Upper lobe of left lung (tissue), 6 donors: ENCODE measurements at regions not wholly inside any gene's neighbourhood (a gene's known extent, or its start where the extent isn't known, plus 50 kb on each side); places are given as distances from the start of the nearest gene placed in this dataset.

Experiments used
- ATAC-seq, 2 donors: fragments of 200-7000 bp; cut with Tn5 transposase; one replicate each; pipeline ENCODE4 v1.9.1; 2022; ENCODE audit warnings: mild to moderate bottlenecking in 2 of 2, moderate library complexity in 2 of 2; ENCODE audit not compliant: low FRiP score in 2 of 2
- DNase-seq, 2 donors: peaks; one replicate each; pipeline ENCODE4 v3.0.0-alpha.2; 2019 to 2020
- H3K27ac ChIP-seq, 4 donors: fragments of 200-600 bp; sonication (generic); one replicate each; pipeline ENCODE4 v1.5.1; 2016 to 2019
- H3K27me3 ChIP-seq, 4 donors: fragments of 200-600 bp; sonication (generic); one replicate each; pipeline ENCODE4 v1.5.1; 2017 to 2019
- H3K36me3 ChIP-seq, 4 donors: fragments of 200-600 bp; sonication (generic); one replicate each; pipeline ENCODE4 v1.5.1; 2016 to 2019
- H3K4me1 ChIP-seq, 4 donors: fragments of 200-600 bp; sonication (generic); one replicate each; pipeline ENCODE4 v1.5.1; 2018 to 2019
- H3K4me3 ChIP-seq, 4 donors: fragments of 200-600 bp; sonication (generic); one replicate each; pipeline ENCODE4 v1.5.1; 2017 to 2019; ENCODE audit warnings: mild to moderate bottlenecking in 2 of 4, moderate library complexity in 1 of 4
- H3K9me3 ChIP-seq, 4 donors: fragments of 200-600 bp; sonication (generic); one replicate each; pipeline ENCODE4 v1.5.1; 2018 to 2019
- EP300 ChIP-seq, 4 donors: sonication (generic); formaldehyde crosslinking; IDR thresholded peaks; one replicate each; pipeline ENCODE4 v1.5.1; 2017; ENCODE audit warnings: antibody characterized with exemption in 4 of 4, control low read depth in 2 of 4
- POLR2A ChIP-seq, 4 donors: fragments of 450-650 bp; IDR thresholded peaks; one replicate each; pipeline ENCODE4 v1.5.1; 2016 to 2017; ENCODE audit warnings: antibody characterized with exemption in 4 of 4, mild to moderate bottlenecking in 2 of 4
- POLR2AphosphoS5 ChIP-seq, 2 donors: sonication (generic); formaldehyde crosslinking; IDR thresholded peaks; one replicate each; pipeline ENCODE4 v1.5.1; 2017; ENCODE audit warnings: antibody characterized with exemption in 2 of 2
- WGBS, 2 donors: methylation state at CpG; one replicate each; pipeline ENCODE4 v1.1.5; 2017 to 2018; 5-methylcytosine and 5-hydroxymethylcytosine counted together
- TF ChIP-seq, protein P1 (sequence below), 6 experiments: fragments of 450-650 bp in 4 of 6; fragments of 200-600 bp in 2 of 6; sonication (generic) in 2 of 6; IDR thresholded peaks; one replicate each; pipeline ENCODE4 v1.5.1; 2016 to 2019; ENCODE audit warnings: antibody characterized with exemption in 6 of 6
- donor health status: DM: no; HTN: no; CAD: no; lungs with moderate emphysema.
- donor health status: DM: no; HTN: yes; CAD: no; lungs with severe emphysema.

DNA sequence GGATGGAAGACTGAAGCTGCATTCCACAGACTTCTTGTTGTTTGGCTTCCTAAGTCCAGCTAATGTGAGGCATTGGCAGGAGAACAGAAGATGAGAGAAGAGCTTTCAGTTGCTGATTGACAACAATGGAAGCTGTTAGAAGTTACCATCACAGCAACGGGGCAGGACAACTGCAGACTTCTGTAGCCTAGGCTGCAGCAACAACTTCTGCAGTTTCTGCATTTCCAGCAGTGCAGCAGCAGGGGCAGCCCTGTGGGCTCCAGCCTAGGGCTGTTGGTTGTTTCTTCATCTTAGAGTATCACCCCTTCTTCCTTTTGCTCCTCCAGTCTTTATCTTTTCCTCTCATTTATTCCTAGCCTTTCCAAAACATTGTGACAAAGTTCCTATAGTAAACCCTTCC, 528.8 kb upstream of the PTGER4 start:
- H3K4me1 ChIP-seq: no peaks in the 10 kb centered on the region
- ATAC-seq (no peak), DNase-seq (no peak)
- H3K9me3 ChIP-seq: no peaks in the 10 kb centered on the region
- TF ChIP-seq POLR2A (IDR thresholded peaks at IDR 0.05): no peak
- TF ChIP-seq EP300 (IDR thresholded peaks at IDR 0.05): no peak
- no peak for TF ChIP-seq POLR2AphosphoS5 (IDR thresholded peaks at IDR 0.05)
- TF ChIP-seq, protein P1, sequence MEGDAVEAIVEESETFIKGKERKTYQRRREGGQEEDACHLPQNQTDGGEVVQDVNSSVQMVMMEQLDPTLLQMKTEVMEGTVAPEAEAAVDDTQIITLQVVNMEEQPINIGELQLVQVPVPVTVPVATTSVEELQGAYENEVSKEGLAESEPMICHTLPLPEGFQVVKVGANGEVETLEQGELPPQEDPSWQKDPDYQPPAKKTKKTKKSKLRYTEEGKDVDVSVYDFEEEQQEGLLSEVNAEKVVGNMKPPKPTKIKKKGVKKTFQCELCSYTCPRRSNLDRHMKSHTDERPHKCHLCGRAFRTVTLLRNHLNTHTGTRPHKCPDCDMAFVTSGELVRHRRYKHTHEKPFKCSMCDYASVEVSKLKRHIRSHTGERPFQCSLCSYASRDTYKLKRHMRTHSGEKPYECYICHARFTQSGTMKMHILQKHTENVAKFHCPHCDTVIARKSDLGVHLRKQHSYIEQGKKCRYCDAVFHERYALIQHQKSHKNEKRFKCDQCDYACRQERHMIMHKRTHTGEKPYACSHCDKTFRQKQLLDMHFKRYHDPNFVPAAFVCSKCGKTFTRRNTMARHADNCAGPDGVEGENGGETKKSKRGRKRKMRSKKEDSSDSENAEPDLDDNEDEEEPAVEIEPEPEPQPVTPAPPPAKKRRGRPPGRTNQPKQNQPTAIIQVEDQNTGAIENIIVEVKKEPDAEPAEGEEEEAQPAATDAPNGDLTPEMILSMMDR (IDR thresholded peaks at IDR 0.05): no peak
- WGBS, 2 donors: 13 to 56% methylated on average over 1 of the region's 1 CpG
- no peaks in the 10 kb centered on the region for H3K36me3 ChIP-seq
- no peaks in the 10 kb centered on the region for H3K27me3 ChIP-seq
- no peak overlapping the region for H3K27ac ChIP-seq
- no peak overlapping the region for H3K4me3 ChIP-seq

DNA sequence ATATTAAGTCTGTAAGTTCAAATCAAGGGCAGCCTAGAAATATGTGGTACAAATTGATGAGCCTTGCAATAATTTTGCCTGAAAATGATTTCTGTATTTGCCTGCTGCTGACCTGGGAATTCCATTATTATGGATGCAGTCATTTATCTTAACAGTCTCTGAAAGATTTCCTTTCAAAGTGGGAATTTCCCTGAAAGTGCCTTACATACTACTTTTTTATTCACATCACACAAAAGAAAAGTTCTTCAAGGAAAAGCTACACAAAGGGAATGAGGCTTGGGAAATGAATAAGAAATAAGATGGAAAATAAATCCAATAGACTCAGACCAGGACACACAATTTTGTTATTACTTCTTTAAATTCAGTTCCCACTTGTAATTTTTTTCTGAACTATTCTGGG, 537.8 kb upstream of the PTGER4 start:
- Histone ChIP-seq H3K27ac (no peak overlapping the region), H3K9me3 (no peaks in the 10 kb centered on the region), H3K4me1 (no peaks in the 10 kb centered on the region), H3K27me3 (no peaks in the 10 kb centered on the region), H3K36me3 (no peaks in the 10 kb centered on the region), H3K4me3 (no peak overlapping the region)
- ATAC-seq (no peak), DNase-seq (no peak)
- TF ChIP-seq POLR2A (IDR thresholded peaks at IDR 0.05): no peak
- no peak for TF ChIP-seq POLR2AphosphoS5 (IDR thresholded peaks at IDR 0.05)

DNA sequence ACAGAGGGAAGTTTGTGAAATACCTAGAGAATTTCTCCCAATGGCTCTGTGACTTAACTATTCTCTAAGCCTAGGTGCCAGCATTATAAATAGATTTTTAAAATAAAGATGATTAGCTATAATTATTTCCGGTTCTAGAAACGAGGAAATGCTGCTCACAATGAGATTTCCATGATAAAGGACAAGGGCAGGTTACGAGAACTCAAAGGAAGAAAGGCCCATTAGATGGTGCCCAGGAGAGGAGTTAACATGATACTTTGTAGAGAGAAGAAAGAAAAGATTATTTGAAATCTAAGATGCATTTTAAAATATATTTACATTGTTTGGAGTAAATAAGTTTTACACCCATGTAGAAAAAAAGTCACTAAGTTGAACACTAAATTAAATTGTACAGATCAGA, 538.3 kb upstream of the PTGER4 start:
- no peaks in the 10 kb centered on the region for H3K27me3 ChIP-seq
- no peak for TF ChIP-seq EP300 (IDR thresholded peaks at IDR 0.05)
- no peak for TF ChIP-seq POLR2A (IDR thresholded peaks at IDR 0.05)
- TF ChIP-seq, protein P1 (IDR thresholded peaks at IDR 0.05): no peak
- no peak for TF ChIP-seq POLR2AphosphoS5 (IDR thresholded peaks at IDR 0.05)
- no peak overlapping the region for H3K27ac ChIP-seq
- H3K4me1 ChIP-seq: no peaks in the 10 kb centered on the region
- DNase-seq (no peak), ATAC-seq (no peak)
- 47 to 65% methylated on average over 3 of the region's 3 CpGs for WGBS, 2 donors
- no peaks in the 10 kb centered on the region for H3K9me3 ChIP-seq
- H3K4me3 ChIP-seq: no peak overlapping the region
- H3K36me3 ChIP-seq: no peaks in the 10 kb centered on the region

DNA sequence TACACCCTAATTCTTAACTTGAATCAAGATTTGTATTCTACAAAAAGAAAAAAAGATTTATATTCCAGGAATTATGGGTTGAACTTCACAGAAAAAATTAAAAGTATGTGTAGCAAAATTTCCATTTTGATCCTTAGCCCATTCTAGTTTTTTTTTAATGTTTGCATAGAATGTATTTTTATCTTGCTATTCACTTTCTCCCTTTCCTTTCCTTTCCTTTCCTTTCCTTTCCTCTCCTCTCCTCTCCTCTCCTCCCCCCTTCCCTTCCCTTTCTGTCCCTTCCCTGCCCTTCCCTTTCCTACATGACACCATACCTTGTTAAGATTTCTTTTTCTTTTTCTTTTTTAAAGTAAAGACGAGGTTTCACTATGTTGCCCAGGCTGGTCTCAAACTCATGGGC, 542.5 kb upstream of the PTGER4 start:
- DNase-seq (no peak), ATAC-seq (no peak)
- no peak overlapping the region for H3K27ac ChIP-seq
- H3K27me3 ChIP-seq: no peaks in the 10 kb centered on the region
- WGBS, 2 donors: 84 to 85% methylated on average over 1 of the region's 1 CpG
- H3K4me1 ChIP-seq: no peaks in the 10 kb centered on the region
- no peak overlapping the region for H3K4me3 ChIP-seq
- no peak for TF ChIP-seq POLR2AphosphoS5 (IDR thresholded peaks at IDR 0.05)
- no peak for TF ChIP-seq EP300 (IDR thresholded peaks at IDR 0.05)
- TF ChIP-seq, protein P1 (IDR thresholded peaks at IDR 0.05): no peak
- TF ChIP-seq POLR2A (IDR thresholded peaks at IDR 0.05): no peak
- H3K36me3 ChIP-seq: no peaks in the 10 kb centered on the region
- no peaks in the 10 kb centered on the region for H3K9me3 ChIP-seq

DNA sequence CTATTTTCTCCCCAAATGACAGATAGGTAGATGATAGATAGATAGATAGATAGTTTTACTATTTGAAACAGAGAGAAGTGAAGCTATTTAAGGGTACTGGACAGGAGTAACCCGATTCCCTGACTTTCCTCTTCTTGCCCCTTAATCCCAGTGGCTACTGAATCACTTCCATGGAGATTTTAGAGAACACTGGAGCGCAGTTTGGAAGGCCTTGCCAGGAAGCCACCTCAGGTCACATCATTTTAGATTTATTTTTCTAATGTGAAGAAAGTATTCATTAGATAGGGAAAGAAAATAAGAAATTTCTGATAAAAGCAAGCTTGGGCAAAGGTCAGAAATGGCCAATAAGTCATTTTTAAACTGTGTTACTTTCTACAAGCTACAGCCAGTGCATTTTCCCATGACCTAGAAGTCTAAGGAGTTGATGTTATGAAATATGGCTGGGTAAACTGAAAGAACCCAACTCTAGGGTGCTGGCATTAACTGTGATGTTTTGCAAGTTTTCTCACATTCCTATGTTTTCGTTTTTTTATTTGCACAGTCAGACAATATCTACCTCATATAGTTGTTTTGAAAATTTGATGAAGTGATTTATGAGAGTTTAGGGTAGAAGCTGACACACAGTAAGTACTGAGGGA, 544.7 kb upstream of the PTGER4 start:
- 79 to 84% methylated on average over 3 of the region's 3 CpGs for WGBS, 2 donors
- TF ChIP-seq POLR2AphosphoS5 (IDR thresholded peaks at IDR 0.05) (no peak), EP300 (IDR thresholded peaks at IDR 0.05) (no peak), POLR2A (IDR thresholded peaks at IDR 0.05) (no peak)
- TF ChIP-seq, protein P1 (IDR thresholded peaks at IDR 0.05): no peak
- H3K4me1 ChIP-seq: no peaks in the 10 kb centered on the region
- ATAC-seq: no peak
- H3K27me3 ChIP-seq: no peaks in the 10 kb centered on the region
- no peak for DNase-seq
- H3K9me3 ChIP-seq: no peaks in the 10 kb centered on the region
- H3K27ac ChIP-seq: no peak overlapping the region
- H3K36me3 ChIP-seq: no peaks in the 10 kb centered on the region
- no peak overlapping the region for H3K4me3 ChIP-seq
